Mucosa of descending colon (tissue), 3 donors: ENCODE measurements at regions not wholly inside any gene's neighbourhood (a gene's known extent, or its start where the extent isn't known, plus 50 kb on each side); places are given as distances from the start of the nearest gene placed in this dataset.

Experiments used
- ATAC-seq: fragments of 200-7000 bp; cut with Tn5 transposase; one replicate; pipeline ENCODE4 v1.9.1; 2020; ENCODE audit warnings: mild to moderate bottlenecking, moderate library complexity
- DNase-seq, 3 donors: peaks; one replicate each; pipeline ENCODE4 v3.0.0-alpha.2; 2020
- H3K36me3 ChIP-seq: fragments of 200-600 bp; one replicate; pipeline ENCODE4 v1.8.0; 2021; ENCODE audit warnings: low read depth, mild to moderate bottlenecking
- H3K4me1 ChIP-seq: fragments of 200-600 bp; one replicate; pipeline ENCODE4 v1.8.0; 2021; ENCODE audit warnings: low read depth, mild to moderate bottlenecking
- H3K4me3 ChIP-seq: fragments of 200-600 bp; one replicate; pipeline ENCODE4 v1.8.0; 2021; ENCODE audit warnings: mild to moderate bottlenecking
- H3K9me3 ChIP-seq: fragments of 200-600 bp; one replicate; pipeline ENCODE4 v1.8.0; 2021; ENCODE audit warnings: mild to moderate bottlenecking
- intact Hi-C, 2 donors: fragments of 100-400 bp; cut with DNase I in 1 of 2; cut with micrococcal nuclease in 1 of 2; formaldehyde crosslinking; loops; one replicate each; pipeline versions ENCODE4 v1.11.0 to v1.11.1; 2022; cut with DNase I, micrococcal nuclease
- TF ChIP-seq, protein P1 (sequence below): fragments of 200-600 bp; IDR thresholded peaks from one replicate; pipeline ENCODE4 v1.8.0; 2022; ENCODE audit warnings: antibody characterized with exemption, mild to moderate bottlenecking
- donor health status: DM: no; HTN: no; CAD: no; lungs with moderate emphysema.
- donor health status: DM: no; HTN: no; CAD: no.
- donor health status: DM: no; HTN: yes; CAD: no.

DNA sequence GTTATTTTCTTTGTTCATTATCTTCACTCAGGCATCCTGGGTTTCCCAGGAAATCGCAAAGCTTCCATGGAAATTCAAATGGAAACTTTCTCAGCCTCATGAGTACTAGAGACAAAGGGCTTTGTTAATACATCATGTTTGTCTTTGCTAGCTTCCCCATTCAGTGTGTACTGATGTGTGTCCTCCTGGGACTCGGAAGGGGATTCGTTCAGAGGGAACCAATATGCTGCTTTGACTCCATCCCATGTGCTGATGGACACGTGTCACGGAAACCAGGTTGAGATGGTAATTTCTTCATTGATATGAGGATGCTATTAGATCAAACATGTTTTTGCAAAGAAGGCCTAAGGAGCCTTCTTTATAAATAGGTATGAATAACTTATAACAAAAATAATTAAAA lies 87.0 kb upstream of the KCNAB1 start:
- intact Hi-C loops: no loop called here
- TF ChIP-seq, protein P1, sequence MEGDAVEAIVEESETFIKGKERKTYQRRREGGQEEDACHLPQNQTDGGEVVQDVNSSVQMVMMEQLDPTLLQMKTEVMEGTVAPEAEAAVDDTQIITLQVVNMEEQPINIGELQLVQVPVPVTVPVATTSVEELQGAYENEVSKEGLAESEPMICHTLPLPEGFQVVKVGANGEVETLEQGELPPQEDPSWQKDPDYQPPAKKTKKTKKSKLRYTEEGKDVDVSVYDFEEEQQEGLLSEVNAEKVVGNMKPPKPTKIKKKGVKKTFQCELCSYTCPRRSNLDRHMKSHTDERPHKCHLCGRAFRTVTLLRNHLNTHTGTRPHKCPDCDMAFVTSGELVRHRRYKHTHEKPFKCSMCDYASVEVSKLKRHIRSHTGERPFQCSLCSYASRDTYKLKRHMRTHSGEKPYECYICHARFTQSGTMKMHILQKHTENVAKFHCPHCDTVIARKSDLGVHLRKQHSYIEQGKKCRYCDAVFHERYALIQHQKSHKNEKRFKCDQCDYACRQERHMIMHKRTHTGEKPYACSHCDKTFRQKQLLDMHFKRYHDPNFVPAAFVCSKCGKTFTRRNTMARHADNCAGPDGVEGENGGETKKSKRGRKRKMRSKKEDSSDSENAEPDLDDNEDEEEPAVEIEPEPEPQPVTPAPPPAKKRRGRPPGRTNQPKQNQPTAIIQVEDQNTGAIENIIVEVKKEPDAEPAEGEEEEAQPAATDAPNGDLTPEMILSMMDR: no peak
- H3K36me3 ChIP-seq: no peaks in the 10 kb centered on the region
- H3K4me3 ChIP-seq: no peak overlapping the region
- H3K9me3 ChIP-seq: no peaks in the 10 kb centered on the region
- DNase-seq: no peak
- H3K4me1 ChIP-seq: no peaks in the 10 kb centered on the region
- no peak for ATAC-seq

DNA sequence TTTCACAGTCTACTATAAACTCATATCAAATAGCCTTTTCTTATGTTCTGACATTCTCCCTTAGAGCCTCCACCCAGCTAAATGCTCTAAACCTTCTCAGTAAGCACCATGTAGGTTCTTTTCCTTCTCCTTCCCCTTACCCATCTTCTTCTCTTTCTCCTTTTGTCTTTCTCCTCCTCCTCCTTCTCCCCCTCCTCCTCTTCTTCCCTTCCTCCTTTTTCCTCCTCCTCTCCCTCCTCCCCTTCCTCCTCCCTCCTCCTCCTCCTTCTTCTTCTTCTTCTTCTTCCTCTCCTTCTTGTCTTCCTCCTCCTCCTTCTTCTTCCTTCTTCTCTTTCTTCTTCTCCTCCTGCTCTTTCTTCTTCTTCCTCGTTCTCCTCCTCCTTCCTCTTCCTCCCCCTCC lies 85.2 kb upstream of the KCNAB1 start:
- H3K9me3 ChIP-seq: no peaks in the 10 kb centered on the region
- no peak overlapping the region for H3K4me3 ChIP-seq
- H3K36me3 ChIP-seq: no peaks in the 10 kb centered on the region
- TF ChIP-seq, protein P1: no peak
- no peaks in the 10 kb centered on the region for H3K4me1 ChIP-seq
- DNase-seq (no peak), ATAC-seq (no peak)
- intact Hi-C loops: no loop called here

DNA sequence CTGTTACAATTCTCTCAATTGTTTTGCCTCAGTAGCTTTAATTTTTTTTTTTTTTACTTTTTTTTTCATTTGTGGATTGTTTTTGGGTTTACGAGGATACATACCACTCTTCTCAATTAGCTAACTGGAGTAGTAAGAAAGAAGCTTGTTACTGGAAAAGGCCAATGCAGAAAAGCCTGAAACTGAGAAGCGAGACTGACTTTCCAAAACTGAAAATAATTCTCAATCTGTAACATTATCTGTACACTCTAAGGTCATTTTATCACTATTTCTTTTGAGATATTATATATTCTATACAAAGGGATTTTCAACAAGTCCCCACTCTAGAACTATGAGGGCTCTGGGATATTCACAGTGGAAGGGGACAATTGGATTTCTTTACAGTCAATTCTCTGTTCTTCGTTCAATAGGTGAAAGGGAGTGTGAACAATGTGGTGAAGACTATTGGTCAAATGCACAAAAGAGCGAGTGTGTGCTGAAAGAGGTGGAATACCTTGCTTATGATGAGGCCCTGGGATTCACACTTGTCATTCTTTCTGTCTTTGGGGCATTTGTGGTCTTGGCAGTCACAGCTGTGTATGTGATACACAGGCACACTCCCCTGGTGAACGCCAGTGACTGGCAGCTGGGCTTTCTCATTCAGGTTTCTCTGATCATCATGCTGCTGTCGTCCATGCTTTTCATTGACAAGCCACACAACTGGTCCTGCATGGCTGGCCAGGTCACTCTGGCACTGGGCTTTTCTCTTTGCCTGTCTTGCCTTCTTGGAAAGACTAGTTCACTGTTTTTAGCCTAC lies 83.9 kb upstream of the KCNAB1 start:
- TF ChIP-seq, protein P1: no peak
- Histone ChIP-seq H3K9me3 (no peaks in the 10 kb centered on the region), H3K4me3 (no peak overlapping the region), H3K36me3 (no peaks in the 10 kb centered on the region), H3K4me1 (no peaks in the 10 kb centered on the region)
- no peak for ATAC-seq
- no peak for DNase-seq
- intact Hi-C loops: no loop called here

DNA sequence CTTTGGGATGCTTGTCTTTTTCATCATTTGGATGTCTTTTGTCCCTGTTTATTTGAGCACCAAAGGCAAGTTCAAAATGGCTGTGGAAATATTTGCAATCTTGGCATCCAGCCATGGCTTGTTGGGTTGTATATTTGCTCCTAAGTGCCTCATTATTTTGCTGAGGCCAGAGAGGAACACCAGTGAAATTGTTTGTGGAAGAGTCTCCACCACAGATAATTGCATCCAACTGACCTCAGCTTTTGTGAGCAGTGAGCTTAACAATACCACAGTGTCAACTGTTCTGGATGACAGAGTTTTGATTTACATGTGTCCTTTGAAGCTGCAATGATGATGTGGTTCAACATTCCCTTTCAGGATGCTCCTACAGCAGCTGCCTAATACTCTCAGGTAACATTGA lies 83.0 kb upstream of the KCNAB1 start:
- no peak for DNase-seq
- no peaks in the 10 kb centered on the region for H3K9me3 ChIP-seq
- H3K36me3 ChIP-seq: no peaks in the 10 kb centered on the region
- intact Hi-C loops: no loop called here
- H3K4me3 ChIP-seq: no peak overlapping the region
- TF ChIP-seq, protein P1: no peak
- no peak for ATAC-seq
- H3K4me1 ChIP-seq: no peaks in the 10 kb centered on the region

DNA sequence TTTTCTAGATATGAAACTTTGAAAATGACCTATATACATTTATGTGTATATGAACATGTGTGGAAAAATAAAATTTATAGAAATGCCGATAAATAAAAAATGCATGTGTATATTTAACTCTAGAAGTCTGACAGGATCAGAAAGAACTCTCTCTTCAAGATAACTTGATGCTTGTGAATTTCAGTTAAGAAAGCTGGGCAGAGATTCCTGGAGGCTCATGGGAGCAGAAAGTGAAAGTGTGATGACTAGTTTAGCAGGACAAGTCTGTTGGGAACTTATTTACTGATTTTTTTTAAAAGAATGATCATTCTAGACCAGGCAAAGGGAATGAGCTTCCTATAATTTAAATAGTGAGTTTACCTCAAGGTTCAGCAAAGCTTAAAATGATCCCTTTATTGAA lies 81.5 kb upstream of the KCNAB1 start:
- Histone ChIP-seq H3K4me3 (no peak overlapping the region), H3K36me3 (no peaks in the 10 kb centered on the region), H3K4me1 (no peaks in the 10 kb centered on the region), H3K9me3 (no peaks in the 10 kb centered on the region)
- intact Hi-C loops: no loop called here
- DNase-seq (no peak), ATAC-seq (no peak)
- TF ChIP-seq, protein P1: no peak
